Transverse colon (tissue), 4 donors: ENCODE measurements at regions not wholly inside any gene's neighbourhood (a gene's known extent, or its start where the extent isn't known, plus 50 kb on each side); places are given as distances from the start of the nearest gene placed in this dataset.

ENCODE experiments used
- EP300 ChIP-seq: sonication (generic); formaldehyde crosslinking; IDR thresholded peaks from one replicate; pipeline ENCODE4 v1.6.1; 2017; ENCODE audit warnings: antibody characterized with exemption, low read depth
- POLR2A ChIP-seq: fragments of 450-650 bp; IDR thresholded peaks from one replicate; pipeline ENCODE4 v1.6.1; 2016; ENCODE audit warnings: antibody characterized with exemption, mild to moderate bottlenecking, moderate library complexity
- POLR2AphosphoS5 ChIP-seq, 3 donors: sonication (generic); formaldehyde crosslinking; IDR thresholded peaks; one replicate each; pipeline ENCODE4 v1.6.1; 2016; ENCODE audit warnings: antibody characterized with exemption in 3 of 3
- TF ChIP-seq, protein P1 (sequence below), 5 experiments: fragments of 200-600 bp in 3 of 5; fragments of 450-650 bp in 2 of 5; sonication (generic) in 3 of 5; IDR thresholded peaks; 1 replicate in 2 of 5; 2 replicates in 3 of 5; pipeline ENCODE4 v1.5.1; 2016 to 2017; ENCODE audit warnings: antibody characterized with exemption in 5 of 5, inconsistent platforms in 3 of 5, mild to moderate bottlenecking in 2 of 5, moderate library complexity in 1 of 5

DNA sequence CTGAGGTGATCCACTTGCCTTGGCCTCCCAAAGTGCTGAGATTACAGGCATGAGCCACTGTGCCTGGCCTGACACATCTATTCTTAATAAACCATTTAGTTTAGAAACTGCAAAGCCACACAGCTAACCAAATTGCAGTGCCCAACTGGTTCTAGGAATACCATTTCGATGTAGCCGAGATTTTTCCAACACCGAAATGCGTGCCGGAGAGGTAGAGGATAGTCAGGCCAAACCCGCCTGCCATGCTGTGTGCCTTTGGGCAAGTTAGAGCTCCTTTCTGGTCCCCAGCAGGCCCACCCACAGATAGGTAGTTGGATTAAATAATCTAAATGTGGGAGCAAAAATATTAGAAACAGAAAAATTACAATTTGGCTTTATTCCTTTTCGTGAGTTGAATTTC lies 254.4 kb downstream of the FOXD2 start:
- TF ChIP-seq, protein P1, sequence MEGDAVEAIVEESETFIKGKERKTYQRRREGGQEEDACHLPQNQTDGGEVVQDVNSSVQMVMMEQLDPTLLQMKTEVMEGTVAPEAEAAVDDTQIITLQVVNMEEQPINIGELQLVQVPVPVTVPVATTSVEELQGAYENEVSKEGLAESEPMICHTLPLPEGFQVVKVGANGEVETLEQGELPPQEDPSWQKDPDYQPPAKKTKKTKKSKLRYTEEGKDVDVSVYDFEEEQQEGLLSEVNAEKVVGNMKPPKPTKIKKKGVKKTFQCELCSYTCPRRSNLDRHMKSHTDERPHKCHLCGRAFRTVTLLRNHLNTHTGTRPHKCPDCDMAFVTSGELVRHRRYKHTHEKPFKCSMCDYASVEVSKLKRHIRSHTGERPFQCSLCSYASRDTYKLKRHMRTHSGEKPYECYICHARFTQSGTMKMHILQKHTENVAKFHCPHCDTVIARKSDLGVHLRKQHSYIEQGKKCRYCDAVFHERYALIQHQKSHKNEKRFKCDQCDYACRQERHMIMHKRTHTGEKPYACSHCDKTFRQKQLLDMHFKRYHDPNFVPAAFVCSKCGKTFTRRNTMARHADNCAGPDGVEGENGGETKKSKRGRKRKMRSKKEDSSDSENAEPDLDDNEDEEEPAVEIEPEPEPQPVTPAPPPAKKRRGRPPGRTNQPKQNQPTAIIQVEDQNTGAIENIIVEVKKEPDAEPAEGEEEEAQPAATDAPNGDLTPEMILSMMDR (IDR thresholded peaks at IDR 0.05), result no peak
- TF ChIP-seq POLR2A (no peak), POLR2AphosphoS5 (IDR thresholded peaks at IDR 0.05) (no peak), EP300 (no peak)
